ENCODE measurements at regions not wholly inside any gene's neighbourhood (a gene's known extent, or its start where the extent isn't known, plus 50 kb on each side); places are given as distances from the start of the nearest gene placed in this dataset.
A peak's percentile ranks its signal among the peaks of the same experiment; 100 is the strongest.

DNA sequence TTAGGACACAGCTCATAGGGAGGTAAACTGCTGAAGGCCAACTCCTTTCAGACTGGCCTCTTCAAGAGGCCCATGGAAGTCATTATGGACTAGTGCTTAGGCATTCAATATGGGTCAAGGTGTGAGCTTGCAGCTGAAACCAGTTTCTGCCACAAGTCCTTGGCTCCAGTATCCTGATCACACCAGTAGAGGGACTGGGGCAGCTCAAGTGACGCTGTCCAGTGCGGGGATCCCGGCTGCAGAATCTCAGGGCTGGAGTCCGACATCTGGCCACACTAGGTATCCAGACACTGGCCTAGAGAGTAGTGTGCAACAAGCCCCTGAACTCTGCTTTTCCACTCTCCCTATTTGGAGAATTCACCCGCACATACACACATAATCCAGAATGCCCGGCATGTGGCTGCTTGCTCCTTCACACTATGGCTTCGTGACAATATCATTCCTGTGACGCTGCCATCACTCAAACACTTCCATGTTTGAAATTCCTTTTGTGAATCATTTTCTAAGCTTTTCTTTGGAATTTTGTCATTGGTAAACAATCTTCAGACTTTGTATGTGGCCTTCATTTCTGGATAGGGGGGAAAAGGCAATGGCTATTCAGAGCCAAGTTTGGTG lies 425.1 kb downstream of the EFNB2 start:
- Histone ChIP-seq H3K4me3 (replicated peaks in 1 of 4; ENCODE audit: control extremely low read depth in 1 of 4, insufficient read depth in 1 of 4, low read depth in 3 of 4, low read length in 4 of 4) (no peak overlapping the region), H4K20me1 (ENCODE audit: control insufficient read depth, extremely low read depth, insufficient read depth, low read length) (no peaks in the 10 kb centered on the region), H3K4me2 (ENCODE audit: extremely low read depth, insufficient read depth, low read length) (no peak overlapping the region), H3K36me3 (ENCODE audit: control insufficient read depth, insufficient read depth, low read length) (no peaks in the 10 kb centered on the region), H3K27me3 (ENCODE audit: control insufficient read depth, insufficient read depth, low read length) (no peaks in the 10 kb centered on the region), H3K9ac (ENCODE audit: insufficient read depth, low read length) (no peak overlapping the region), H2AFZ (ENCODE audit: low read length) (no peak overlapping the region), H3K4me1 (ENCODE audit: control insufficient read depth, extremely low read depth, insufficient read depth, low read length) (no peaks in the 10 kb centered on the region), H3K27ac (ENCODE audit: insufficient read depth, low read length) (no peak overlapping the region), H3K79me2 (ENCODE audit: control insufficient read depth, insufficient read depth, low read length) (no peaks in the 10 kb centered on the region), H3K9me3 (ENCODE audit: control insufficient read depth, insufficient read depth, low read depth, low read length) (no peaks in the 10 kb centered on the region)
- no peak for TF ChIP-seq EZH2 (IDR thresholded peaks at IDR 0.05; ENCODE audit: low read length, missing control alignments)
- TF ChIP-seq, protein P1, sequence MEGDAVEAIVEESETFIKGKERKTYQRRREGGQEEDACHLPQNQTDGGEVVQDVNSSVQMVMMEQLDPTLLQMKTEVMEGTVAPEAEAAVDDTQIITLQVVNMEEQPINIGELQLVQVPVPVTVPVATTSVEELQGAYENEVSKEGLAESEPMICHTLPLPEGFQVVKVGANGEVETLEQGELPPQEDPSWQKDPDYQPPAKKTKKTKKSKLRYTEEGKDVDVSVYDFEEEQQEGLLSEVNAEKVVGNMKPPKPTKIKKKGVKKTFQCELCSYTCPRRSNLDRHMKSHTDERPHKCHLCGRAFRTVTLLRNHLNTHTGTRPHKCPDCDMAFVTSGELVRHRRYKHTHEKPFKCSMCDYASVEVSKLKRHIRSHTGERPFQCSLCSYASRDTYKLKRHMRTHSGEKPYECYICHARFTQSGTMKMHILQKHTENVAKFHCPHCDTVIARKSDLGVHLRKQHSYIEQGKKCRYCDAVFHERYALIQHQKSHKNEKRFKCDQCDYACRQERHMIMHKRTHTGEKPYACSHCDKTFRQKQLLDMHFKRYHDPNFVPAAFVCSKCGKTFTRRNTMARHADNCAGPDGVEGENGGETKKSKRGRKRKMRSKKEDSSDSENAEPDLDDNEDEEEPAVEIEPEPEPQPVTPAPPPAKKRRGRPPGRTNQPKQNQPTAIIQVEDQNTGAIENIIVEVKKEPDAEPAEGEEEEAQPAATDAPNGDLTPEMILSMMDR (conservative IDR thresholded peaks at IDR 0.05 in 1 of 2, IDR thresholded peaks at IDR 0.05 in 1 of 2; ENCODE audit: low read depth in 1 of 2, low read length in 2 of 2), result no peak
- DNase-seq (ENCODE audit: low read depth in 2 of 2), result peak in 1 of 2 donors; percentile 73

DNA sequence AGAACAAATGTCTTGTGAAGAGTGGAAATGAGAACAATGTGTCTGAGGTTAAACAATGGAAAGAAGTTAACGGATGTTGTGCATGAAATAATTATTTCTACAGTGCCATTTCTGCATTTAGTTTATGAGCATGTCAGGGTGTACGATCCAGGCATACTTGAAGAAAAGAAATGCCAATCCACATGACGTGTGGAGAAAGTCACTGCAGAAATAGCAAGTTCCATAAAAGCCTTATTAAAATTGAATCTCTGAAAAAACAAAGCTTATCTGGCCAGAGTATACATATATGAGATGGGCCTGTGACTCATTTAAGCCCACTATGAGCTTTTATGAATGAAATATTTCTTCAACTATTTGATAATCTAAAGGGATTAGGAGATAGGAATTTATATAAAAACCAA lies 426.1 kb downstream of the EFNB2 start:
- DNase-seq (ENCODE audit: low read depth in 2 of 2), result peak in 1 of 2 donors; percentile 69
- Histone ChIP-seq H3K4me1 (ENCODE audit: control insufficient read depth, extremely low read depth, insufficient read depth, low read length) (peaks cover 5% of the 10 kb centered on the region), H3K9ac (ENCODE audit: insufficient read depth, low read length) (no peak overlapping the region), H3K27ac (ENCODE audit: insufficient read depth, low read length) (no peak overlapping the region), H3K9me3 (ENCODE audit: control insufficient read depth, insufficient read depth, low read depth, low read length) (no peaks in the 10 kb centered on the region), H3K79me2 (ENCODE audit: control insufficient read depth, insufficient read depth, low read length) (no peaks in the 10 kb centered on the region), H3K36me3 (ENCODE audit: control insufficient read depth, insufficient read depth, low read length) (no peaks in the 10 kb centered on the region), H3K27me3 (ENCODE audit: control insufficient read depth, insufficient read depth, low read length) (no peaks in the 10 kb centered on the region), H3K4me2 (ENCODE audit: extremely low read depth, insufficient read depth, low read length) (no peak overlapping the region), H3K4me3 (replicated peaks in 1 of 4; ENCODE audit: control extremely low read depth in 1 of 4, insufficient read depth in 1 of 4, low read depth in 3 of 4, low read length in 4 of 4) (no peak overlapping the region), H2AFZ (ENCODE audit: low read length) (no peak overlapping the region), H4K20me1 (ENCODE audit: control insufficient read depth, extremely low read depth, insufficient read depth, low read length) (no peaks in the 10 kb centered on the region)
- TF ChIP-seq EZH2 (IDR thresholded peaks at IDR 0.05; ENCODE audit: low read length, missing control alignments), result no peak
- TF ChIP-seq, protein P1 (conservative IDR thresholded peaks at IDR 0.05 in 1 of 2, IDR thresholded peaks at IDR 0.05 in 1 of 2; ENCODE audit: low read depth in 1 of 2, low read length in 2 of 2), result no peak

DNA sequence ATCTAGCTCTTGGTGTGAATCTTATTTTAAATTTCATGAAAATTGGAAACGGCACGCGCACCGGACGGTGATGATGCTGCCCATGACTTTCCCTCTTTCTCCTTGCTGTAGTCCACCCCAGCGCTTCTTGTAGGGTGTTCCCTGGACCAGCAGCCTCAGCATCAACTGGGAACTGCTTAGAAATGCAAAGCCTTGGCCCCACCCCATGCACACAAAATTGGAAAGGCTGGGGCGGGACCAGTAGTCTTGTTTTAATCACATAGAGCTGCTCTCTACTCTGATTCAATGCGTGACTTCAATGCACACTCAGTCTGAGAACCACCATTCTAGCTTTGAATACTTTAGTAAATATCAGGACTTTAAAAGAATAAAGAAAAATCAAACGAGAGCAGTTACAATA lies 427.1 kb downstream of the EFNB2 start:
- DNase-seq (ENCODE audit: low read depth in 2 of 2), result no peak
- Histone ChIP-seq H3K27ac (ENCODE audit: insufficient read depth, low read length) (no peak overlapping the region), H3K27me3 (ENCODE audit: control insufficient read depth, insufficient read depth, low read length) (no peaks in the 10 kb centered on the region)

More for the DNA sequence above, 427.1 kb downstream of the EFNB2 start:
- Histone ChIP-seq H3K36me3 (ENCODE audit: control insufficient read depth, insufficient read depth, low read length) (no peaks in the 10 kb centered on the region), H3K79me2 (ENCODE audit: control insufficient read depth, insufficient read depth, low read length) (no peaks in the 10 kb centered on the region), H3K4me2 (ENCODE audit: extremely low read depth, insufficient read depth, low read length) (no peak overlapping the region), H2AFZ (ENCODE audit: low read length) (no peak overlapping the region), H3K9ac (ENCODE audit: insufficient read depth, low read length) (no peak overlapping the region), H3K9me3 (ENCODE audit: control insufficient read depth, insufficient read depth, low read depth, low read length) (no peaks in the 10 kb centered on the region), H3K4me1 (ENCODE audit: control insufficient read depth, extremely low read depth, insufficient read depth, low read length) (peaks cover 11% of the 10 kb centered on the region), H3K4me3 (replicated peaks in 1 of 4; ENCODE audit: control extremely low read depth in 1 of 4, insufficient read depth in 1 of 4, low read depth in 3 of 4, low read length in 4 of 4) (no peak overlapping the region), H4K20me1 (ENCODE audit: control insufficient read depth, extremely low read depth, insufficient read depth, low read length) (no peaks in the 10 kb centered on the region)
- TF ChIP-seq EZH2 (IDR thresholded peaks at IDR 0.05; ENCODE audit: low read length, missing control alignments), result no peak
- TF ChIP-seq, protein P1 (conservative IDR thresholded peaks at IDR 0.05 in 1 of 2, IDR thresholded peaks at IDR 0.05 in 1 of 2; ENCODE audit: low read depth in 1 of 2, low read length in 2 of 2), result no peak
